ENCODE measurements at regions not wholly inside any gene's neighbourhood (a gene's known extent, or its start where the extent isn't known, plus 50 kb on each side); places are given as distances from the start of the nearest gene placed in this dataset.

GRCh38 chr11:97389270-97389669 is 999.5 kb downstream of the JRKL start:
- no peak overlapping the region for H3K27ac ChIP-seq (ENCODE audit: low read length)
- H3K4me1 ChIP-seq (ENCODE audit: low read length): no peaks in the 10 kb centered on the region
- no peak overlapping the region for H3K9ac ChIP-seq (ENCODE audit: low read length)
- no peaks in the 10 kb centered on the region for H3K36me3 ChIP-seq (replicated peaks; ENCODE audit: low read depth, low read length)
- TF ChIP-seq CTCF (IDR thresholded peaks at IDR 0.05; ENCODE audit: low read depth, low read length) (no peak), EZH2phosphoT487 (IDR thresholded peaks at IDR 0.05; ENCODE audit: low read depth) (no peak)
- H3K79me2 ChIP-seq (ENCODE audit: low read length): no peaks in the 10 kb centered on the region
- no peak overlapping the region for H3K4me2 ChIP-seq (ENCODE audit: low read length)
- no peaks in the 10 kb centered on the region for H4K20me1 ChIP-seq (ENCODE audit: insufficient read depth, low read length)
- no peak overlapping the region for H3K4me3 ChIP-seq (ENCODE audit: low read length)
- H2AFZ ChIP-seq (ENCODE audit: low read depth, low read length): no peak overlapping the region
- no peaks in the 10 kb centered on the region for H3K9me3 ChIP-seq (ENCODE audit: insufficient read depth, low read length)
- no peaks in the 10 kb centered on the region for H3K27me3 ChIP-seq (ENCODE audit: low read depth, low read length)

GRCh38 chr11:97398246-97398645 is 1008.4 kb downstream of the JRKL start:
- no peak overlapping the region for H3K4me3 ChIP-seq (ENCODE audit: low read length)
- H3K36me3 ChIP-seq (replicated peaks; ENCODE audit: low read depth, low read length): no peaks in the 10 kb centered on the region
- no peak overlapping the region for H2AFZ ChIP-seq (ENCODE audit: low read depth, low read length)
- no peaks in the 10 kb centered on the region for H3K79me2 ChIP-seq (ENCODE audit: low read length)
- no peaks in the 10 kb centered on the region for H3K9me3 ChIP-seq (ENCODE audit: insufficient read depth, low read length)
- H3K9ac ChIP-seq (ENCODE audit: low read length): no peak overlapping the region
- no peaks in the 10 kb centered on the region for H3K4me1 ChIP-seq (ENCODE audit: low read length)
- H3K27me3 ChIP-seq (ENCODE audit: low read depth, low read length): no peaks in the 10 kb centered on the region
- no peak for TF ChIP-seq CTCF (IDR thresholded peaks at IDR 0.05; ENCODE audit: low read depth, low read length)
- no peak for TF ChIP-seq EZH2phosphoT487 (IDR thresholded peaks at IDR 0.05; ENCODE audit: low read depth)
- no peaks in the 10 kb centered on the region for H4K20me1 ChIP-seq (ENCODE audit: insufficient read depth, low read length)
- no peak overlapping the region for H3K4me2 ChIP-seq (ENCODE audit: low read length)
- no peak overlapping the region for H3K27ac ChIP-seq (ENCODE audit: low read length)

- no peak overlapping the region for H3K4me2 ChIP-seq (ENCODE audit: low read length)
- H3K9me3 ChIP-seq (ENCODE audit: insufficient read depth, low read length): 0 out of 2 replicates have a peak, but pooled peaks cover 5% of the 10 kb centered on the region
- H3K4me1 ChIP-seq (ENCODE audit: low read length): no peaks in the 10 kb centered on the region
- no peaks in the 10 kb centered on the region for H3K79me2 ChIP-seq (ENCODE audit: low read length)
- no peaks in the 10 kb centered on the region for H4K20me1 ChIP-seq (ENCODE audit: insufficient read depth, low read length)
- TF ChIP-seq EZH2phosphoT487 (IDR thresholded peaks at IDR 0.05; ENCODE audit: low read depth) (no peak), CTCF (IDR thresholded peaks at IDR 0.05; ENCODE audit: low read depth, low read length) (no peak)
- no peak overlapping the region for H3K27ac ChIP-seq (ENCODE audit: low read length)
- no peak overlapping the region for H3K4me3 ChIP-seq (ENCODE audit: low read length)
- no peaks in the 10 kb centered on the region for H3K36me3 ChIP-seq (replicated peaks; ENCODE audit: low read depth, low read length)
- no peak overlapping the region for H2AFZ ChIP-seq (ENCODE audit: low read depth, low read length)
- H3K27me3 ChIP-seq (ENCODE audit: low read depth, low read length): no peaks in the 10 kb centered on the region
- no peak overlapping the region for H3K9ac ChIP-seq (ENCODE audit: low read length)
These were observed 1019.3 kb downstream of the JRKL start for GRCh38 chr11:97409141-97409540.

- TF ChIP-seq EZH2phosphoT487 (IDR thresholded peaks at IDR 0.05; ENCODE audit: low read depth): no peak
- TF ChIP-seq CTCF (IDR thresholded peaks at IDR 0.05; ENCODE audit: low read depth, low read length): no peak
- Histone ChIP-seq H3K27ac (ENCODE audit: low read length) (no peak overlapping the region), H3K27me3 (ENCODE audit: low read depth, low read length) (no peaks in the 10 kb centered on the region), H3K4me3 (ENCODE audit: low read length) (no peak overlapping the region), H3K36me3 (replicated peaks; ENCODE audit: low read depth, low read length) (no peaks in the 10 kb centered on the region), H4K20me1 (ENCODE audit: insufficient read depth, low read length) (no peaks in the 10 kb centered on the region), H2AFZ (ENCODE audit: low read depth, low read length) (no peak overlapping the region), H3K4me1 (ENCODE audit: low read length) (no peaks in the 10 kb centered on the region), H3K79me2 (ENCODE audit: low read length) (no peaks in the 10 kb centered on the region), H3K9me3 (ENCODE audit: insufficient read depth, low read length) (0 out of 2 replicates have a peak, but pooled peaks cover 5% of the 10 kb centered on the region), H3K4me2 (ENCODE audit: low read length) (no peak overlapping the region), H3K9ac (ENCODE audit: low read length) (no peak overlapping the region)
These were observed 1025.0 kb downstream of the JRKL start for GRCh38 chr11:97414801-97415200.

Measured in OCI-LY3 (cell line).